ENCODE measurements at regions not wholly inside any gene's neighbourhood (a gene's known extent, or its start where the extent isn't known, plus 50 kb on each side); places are given as distances from the start of the nearest gene placed in this dataset.
A peak's percentile ranks its signal among the peaks of the same experiment; 100 is the strongest.

DNA sequence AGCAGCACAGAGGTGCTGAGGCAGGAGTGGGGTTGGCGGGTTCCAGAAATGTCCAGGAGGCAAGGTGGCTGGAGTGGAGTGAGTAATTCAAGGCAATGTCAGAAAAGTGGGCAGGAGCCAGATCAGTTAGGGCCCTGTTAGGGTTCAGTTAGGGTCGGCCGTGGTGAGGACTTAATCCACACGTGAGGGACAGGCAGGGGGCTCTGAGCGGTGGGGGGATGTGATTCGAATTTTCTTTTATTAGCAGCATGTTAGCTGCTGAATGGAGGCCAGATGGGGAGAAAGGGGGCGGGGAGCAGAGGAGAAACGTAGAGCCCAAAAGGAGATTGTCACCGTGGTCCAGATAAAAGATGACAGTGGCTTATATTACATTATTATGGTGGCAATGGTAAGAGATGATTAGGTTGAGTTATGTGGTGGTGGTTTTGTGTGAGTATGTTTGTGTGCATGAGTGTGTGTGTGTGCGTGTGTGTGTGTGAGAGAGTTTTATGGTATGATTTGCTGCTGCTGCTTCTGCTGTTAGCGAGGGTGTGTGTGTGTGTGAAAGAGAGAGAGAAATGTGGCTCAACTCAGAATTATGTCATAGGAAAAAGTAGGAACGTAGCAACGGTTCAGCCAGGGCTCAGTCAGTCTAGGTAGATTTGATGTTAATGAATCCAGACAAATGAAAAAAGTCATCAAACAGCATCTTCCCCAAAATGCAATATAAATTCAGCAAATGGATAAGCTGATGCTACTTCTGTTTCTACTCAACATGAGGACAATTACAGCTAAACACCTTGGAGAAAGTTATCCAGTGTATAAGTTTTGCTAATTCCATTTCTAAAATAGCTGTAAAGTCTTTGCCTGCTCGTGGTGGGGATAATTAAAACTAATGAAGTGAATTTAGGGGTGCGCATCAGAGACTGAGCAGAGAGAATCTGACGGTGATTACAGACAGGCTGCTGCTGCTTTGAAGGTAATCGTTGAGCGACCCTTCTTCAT is 390.6 kb downstream of the HAPSTR1 start:
- no peak for DNase-seq

DNA sequence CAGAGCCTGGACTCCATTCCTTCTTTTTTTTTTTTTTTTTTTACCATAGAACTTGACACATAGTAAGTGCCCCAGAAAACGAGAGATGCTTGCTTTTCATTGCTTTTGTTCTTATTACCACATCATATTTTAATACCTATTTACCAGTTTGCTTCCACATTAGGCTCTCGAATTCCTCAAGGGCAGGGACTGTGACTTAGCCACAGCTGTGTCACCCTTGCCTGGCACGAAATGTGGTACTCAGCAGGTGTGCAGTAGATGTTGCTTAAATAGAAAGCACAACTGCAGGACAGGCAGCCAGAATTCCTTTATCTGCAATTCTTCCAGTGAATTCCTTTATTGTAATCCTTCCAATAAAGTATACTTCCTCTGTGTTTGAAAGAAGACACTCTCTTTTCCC is 393.0 kb downstream of the HAPSTR1 start:
- DNase-seq = no peak

DNA sequence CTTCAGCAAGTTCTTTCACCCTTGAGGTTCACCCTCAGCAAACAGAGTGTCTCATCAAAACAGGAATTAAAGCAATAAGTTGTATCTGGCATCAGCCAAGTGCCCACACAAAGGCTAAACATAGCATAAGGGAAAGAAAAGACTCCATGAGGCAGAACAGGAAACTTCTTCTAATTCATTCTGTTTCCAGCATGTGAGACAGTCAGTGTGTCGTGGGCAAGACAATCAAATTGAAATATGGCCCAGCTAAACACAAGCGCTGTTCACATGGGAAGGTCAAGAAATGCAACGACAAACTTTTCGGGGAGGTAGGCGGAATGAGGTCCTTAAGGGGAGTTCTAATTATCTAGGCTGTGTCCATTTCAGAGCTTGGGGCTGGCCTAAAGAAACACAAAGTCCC is 393.4 kb downstream of the HAPSTR1 start:
- no peak for DNase-seq

DNA sequence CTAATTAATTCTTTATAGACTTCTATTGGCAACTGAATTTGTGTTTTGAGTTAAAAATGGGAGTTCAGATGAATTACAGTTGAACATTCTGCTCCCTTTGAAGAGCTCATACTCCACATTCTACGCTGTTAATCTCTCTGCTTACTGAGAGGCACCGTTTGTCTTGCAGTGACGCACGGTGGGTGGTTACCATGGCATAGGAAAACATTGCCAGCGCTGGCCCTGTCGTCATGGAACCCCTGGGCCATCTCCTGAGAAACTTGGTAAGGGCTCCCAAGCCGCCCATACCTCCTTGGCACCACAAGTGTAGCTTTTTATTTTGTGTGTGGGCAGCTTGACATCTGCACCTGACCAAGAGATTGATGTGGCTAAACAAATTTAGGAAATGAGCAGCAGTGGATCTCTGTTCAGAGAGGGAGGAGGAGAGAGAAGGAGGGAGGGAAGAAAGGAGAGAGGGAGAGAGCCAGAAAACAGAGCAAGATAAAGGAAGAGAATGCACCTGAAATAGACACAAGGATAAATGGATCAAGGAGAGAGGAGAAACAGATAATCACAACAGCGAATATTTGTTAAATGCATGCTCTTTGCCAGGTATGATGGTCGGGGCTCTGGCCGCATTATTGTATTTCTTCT is 398.5 kb downstream of the HAPSTR1 start:
- no peak for DNase-seq

DNA sequence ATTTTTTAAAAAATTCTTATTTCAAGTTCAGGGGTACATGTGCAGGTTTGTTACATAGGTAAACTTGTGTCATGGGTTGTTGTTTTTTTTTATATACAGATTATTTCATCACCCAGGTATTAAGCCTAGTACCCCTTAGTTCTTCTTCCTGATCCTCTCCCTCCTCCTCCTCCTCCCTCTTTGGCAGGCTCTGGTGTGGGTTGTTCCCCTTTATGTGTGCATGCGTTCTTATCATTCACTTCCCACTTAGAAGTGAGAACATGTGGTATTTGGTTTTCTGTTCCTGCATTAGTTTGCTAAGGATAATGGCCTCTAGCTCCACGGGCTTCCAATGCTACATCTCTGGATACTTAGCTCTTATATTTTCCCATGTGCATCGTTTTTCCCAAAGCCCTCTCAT is 404.4 kb downstream of the HAPSTR1 start:
- DNase-seq = peak; percentile 3

DNA sequence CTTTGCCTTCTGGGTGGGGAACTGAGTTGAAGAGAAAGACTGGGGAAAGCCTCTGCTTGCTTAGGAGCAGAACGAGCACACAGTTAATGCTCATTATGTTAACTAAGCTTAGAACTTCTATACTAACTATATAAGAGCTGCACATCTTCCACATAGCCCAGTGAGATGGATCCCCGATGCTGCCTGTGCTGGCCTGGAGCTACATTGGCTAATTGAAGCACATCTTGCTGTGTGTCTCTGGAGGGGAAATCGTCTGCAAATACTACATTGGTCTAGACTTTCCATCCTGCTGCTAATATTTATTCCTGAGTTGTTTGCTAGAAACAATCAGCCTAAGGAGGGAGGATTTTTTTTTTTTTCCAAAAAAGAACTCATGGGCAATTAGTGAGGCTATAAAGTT is 406.3 kb downstream of the HAPSTR1 start:
- DNase-seq = no peak

DNA sequence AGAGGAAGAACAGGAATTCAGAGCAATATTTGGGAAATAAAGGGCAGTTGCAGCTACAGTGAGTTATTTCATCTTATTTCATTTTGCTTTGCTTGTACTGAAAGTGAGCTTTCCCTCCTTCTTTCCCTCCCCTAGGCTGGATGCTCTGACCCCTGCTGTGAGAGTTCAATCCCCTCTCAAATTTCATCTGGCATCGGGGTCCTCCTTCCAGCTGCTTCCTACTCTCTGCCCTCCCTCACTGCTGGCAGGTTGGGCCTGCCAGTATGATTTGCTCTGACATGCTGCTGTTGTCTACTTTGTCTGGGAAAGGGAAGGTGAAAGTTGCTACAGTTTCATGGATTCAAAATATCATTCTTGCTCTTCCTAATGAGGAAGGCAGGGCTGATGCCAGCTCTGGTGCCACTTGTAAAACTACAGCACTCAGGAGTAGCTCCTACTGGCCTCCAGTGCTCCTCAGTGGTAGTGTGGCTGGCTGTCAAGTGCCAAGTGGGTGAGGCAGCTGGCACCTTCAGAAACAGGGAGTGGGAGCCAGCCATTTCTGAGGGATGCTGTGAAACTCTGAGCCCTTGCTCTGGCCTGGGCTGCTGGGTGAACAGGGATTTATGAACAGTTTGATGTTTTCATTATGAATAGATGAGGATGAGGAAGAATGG is 408.6 kb downstream of the HAPSTR1 start:
- no peak for DNase-seq

DNA sequence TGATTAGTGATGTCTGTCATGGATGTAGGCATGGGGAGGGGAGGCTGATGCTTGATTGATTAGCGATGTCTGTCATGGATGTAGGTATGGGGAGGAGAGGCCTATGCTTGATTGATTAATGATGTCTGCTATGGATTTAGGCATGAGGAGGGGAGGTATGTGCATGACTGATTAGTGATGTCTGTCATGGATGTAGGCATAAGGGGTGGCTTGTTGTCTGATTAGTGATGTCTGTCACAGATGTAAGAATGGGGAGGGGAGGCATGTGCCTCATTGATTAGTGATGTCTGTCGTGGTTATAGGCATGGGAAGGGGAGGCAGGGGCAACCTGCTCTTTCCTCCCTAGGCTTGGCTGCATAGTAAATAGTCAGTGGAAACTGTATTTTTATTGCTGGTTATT is 409.4 kb downstream of the HAPSTR1 start:
- DNase-seq = no peak

DNA sequence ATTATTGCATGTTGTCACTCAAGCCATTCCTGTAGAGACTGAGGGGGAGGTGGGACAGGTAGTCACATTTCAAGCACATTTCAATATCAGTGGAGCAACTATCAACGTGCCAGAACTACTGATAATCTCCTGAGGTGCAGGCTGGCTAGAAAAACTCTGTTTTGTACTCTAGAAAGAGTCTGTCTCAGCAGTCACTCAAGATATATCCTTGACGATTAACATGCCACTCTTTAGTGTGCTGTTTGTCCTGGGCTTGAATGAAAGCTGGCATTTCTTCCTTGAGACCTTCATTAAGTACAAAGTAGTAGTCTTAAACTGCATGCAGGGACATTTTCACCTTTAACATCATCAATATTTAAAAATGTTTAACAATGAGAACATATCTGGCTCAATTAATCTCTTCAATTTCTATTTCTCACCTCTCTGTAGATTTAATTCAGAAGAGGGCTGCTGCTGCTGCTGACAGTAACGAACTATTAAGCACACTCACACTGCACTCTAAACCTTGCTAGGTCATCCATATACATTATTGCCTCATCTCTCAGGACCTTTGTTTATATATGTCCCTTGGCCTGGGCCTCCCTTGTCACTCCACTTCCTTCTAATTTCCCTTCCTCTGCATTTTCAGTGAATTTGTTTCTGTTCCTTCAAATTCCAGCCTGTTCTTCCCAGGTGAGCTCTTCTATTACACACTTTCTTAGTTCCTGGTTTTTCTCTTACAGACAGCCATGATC is 412.0 kb downstream of the HAPSTR1 start:
- no peak for DNase-seq

DNA sequence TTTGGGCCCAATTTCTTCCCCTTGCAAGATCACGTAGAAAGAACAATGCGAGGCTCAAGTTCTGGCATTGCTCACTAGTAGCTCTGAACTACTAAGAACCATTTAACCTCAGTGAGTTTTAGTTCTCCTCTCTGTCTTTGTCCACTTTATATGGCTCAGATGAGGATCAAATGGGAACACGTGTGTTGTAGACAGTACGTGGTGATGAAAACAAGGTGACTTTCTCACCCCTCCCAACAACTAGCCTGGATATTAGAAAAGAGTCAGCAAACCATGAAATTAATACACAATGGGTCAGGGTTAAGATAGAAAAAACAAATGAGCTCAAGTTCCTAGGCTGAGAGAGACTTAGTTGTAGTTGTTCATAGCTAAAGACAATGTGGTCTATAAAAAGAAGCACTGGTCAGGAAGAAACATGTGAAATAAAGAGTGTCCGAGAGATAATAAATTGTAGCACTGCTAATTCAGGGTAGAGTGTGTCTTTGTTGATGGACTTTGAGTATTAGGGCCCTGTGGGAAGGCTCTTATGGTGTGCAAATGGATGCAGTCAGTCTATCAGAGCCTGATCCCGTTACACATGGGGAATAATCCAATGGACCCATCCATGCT is 417.0 kb downstream of the HAPSTR1 start:
- DNase-seq = no peak

DNA sequence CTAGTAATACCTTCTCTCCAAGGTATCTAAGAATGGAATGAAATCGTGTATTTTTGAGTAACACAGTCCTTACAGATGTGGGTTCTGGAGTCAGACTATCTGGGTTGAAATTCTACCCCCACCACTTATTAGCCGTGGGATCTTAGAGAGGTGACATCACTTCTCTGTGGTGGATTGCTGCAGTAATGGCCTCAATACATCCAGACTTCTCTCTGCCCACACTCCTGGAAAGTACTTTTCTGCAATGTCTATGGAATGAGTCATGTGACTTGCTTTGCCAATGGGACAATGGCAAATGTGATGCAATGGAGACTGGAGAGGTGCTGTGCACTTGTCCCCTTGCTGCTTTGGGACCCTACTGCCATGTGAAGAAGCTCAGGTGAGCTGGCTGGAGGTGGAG is 418.2 kb downstream of the HAPSTR1 start:
- DNase-seq = no peak

DNA sequence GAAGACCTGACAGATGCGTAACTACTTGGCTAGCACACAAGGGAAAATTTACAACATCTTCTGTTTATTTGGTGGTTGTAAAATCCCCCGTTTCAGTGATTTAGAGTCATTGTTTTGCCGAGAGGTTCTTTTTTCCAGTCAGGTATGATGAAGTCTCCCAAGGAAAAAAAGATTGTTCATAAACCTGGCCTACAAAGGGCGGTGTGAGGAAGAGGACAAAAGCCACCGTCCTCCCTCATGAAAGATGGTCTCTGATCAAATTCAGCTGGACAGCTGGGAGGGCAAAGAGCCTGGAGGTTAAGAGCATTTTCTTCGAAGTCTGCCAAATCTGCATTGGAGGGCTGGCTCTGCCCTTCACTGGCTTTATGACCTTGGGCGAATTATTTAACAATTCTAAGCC is 419.9 kb downstream of the HAPSTR1 start:
- no peak for DNase-seq

DNA sequence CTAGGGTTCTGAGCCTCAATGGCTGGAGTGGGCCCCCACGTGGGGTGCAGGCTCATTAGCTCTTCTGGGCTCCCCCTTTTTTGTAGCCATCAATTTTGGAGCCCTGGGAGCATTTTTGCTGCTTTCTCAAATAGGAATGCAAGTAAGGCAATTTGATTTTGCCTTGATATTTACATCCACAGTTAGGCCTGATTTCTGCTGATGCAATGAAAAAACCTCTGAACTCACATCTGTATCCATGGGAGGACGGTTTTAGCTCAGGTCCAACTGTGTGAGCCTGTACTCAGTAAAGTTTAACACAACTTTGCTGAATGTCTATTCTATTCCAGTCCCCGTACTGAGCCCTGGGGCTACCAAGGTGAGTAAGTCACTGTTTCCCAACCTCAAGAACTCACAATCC is 425.0 kb downstream of the HAPSTR1 start:
- DNase-seq = no peak

DNA sequence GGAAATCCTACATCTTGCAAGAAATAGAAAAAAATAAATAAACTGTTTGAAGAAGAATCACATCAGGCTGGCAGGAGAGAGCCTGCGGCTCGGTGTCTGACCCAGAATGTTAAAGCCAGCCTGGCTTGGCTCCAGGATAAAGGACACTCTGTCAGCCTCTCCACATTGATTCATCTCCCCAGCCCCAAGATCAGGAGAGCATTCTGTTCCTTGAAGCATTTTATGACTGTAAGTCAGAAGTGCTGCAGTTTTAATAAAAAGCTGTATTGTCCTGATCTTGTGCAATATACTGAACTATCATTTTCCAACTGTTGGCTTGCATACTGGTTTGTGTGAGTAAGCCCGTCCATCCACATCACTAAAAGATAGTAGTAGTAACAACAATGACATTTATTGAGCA is 426.6 kb downstream of the HAPSTR1 start:
- DNase-seq = no peak

DNA sequence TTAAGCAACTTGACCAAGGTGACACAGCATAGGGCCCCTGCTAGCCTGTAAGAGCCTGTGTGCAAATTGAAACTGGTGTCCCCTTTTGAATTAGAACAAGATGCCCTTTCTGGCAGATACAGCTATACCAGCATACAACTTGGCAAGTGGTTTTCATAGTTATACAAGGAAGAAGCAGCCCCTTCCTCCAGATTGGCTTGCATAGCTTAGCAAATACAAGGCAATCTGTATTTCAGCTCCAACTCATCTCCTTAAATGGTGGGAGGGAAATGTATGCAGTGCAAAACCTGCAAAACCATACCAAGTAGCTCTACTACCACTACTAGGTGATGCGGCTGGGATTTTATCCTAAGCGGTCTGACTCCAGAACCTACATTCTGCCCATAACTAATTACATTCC is 427.1 kb downstream of the HAPSTR1 start:
- DNase-seq = no peak

DNA sequence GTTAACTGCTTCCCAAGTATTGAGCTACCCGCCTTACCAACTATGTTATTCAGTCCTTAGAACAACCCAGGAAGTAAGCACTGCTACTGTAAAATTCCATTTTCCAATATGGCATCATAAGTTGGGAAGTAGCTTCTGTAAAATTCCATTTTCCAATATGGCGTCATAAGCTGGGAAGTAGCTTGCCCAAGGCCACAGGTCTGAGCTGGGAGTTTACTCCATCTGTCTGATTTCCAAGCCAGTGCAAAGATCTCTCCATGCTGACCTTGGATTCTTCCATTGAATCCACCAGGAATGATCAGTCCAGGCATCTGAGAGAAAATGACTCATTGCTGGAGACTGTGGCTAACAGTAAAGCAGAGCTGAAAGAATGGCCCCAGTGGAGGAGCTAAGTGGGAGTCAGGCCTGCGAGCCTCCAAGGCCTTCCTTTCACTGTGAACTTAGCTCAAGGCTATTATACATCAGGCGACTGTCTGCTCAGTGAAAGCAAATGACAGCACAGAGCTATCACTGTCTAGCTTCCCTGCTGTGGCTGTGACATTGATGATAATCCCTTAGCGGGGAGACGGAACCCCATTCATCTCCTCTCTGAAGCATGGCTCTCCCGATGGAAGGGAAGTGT is 430.4 kb downstream of the HAPSTR1 start:
- no peak for DNase-seq

DNA sequence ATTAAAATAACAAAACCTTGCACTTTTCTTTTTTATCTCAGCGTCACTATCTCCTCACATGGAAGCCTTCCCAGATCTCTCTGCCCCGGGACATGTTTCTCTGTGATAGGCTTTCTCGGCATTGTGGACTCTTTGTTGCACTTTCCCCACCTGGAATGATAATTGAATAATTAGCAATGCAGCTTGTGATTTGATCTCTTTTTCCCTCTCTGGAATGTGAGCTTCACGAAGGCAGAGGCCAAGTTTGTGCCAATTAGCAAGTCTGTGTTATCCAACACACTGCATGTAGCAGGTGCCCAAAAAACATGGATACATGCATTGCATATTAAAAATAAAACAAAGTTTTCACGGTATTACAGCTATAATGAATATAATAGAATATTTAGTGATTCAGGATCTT is 431.2 kb downstream of the HAPSTR1 start:
- DNase-seq = no peak

DNA sequence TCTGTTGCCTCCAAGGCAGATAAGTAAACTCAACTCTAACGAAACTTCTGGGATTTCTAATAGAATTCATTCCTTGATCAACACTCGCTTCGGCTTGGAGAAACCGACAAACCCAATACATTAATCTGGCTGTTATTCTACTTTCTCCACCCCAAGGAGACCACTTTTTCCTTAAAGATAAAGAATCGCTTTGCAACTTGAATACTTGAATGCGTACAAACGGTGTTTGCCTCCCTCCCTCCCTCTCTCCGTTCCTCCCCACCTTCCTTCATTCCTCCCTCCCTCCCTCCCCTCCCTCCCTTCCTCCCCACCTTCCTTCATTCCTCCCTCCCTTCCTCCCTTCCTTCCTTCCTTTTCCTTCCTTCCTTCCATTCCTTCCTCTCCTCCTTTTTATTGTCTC is 432.6 kb downstream of the HAPSTR1 start:
- no peak for DNase-seq

DNA sequence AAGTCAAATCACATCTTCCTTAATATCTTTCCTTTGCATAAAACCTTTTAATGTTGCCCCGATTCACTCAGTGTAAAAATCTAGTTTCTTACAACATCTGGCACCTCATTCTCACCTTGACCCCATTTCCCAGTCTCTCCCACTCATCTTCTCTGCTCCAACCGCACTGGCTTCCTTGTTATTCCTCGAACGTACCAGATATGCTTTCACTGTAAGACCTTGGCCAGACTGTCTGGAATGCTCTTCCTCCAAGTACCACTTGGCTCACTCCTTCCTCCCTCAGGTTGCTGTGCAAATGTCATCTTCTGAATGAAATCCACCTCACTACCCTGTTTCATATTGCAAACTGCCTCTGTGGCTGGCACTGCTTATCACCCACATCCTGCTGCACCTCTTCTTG is 433.6 kb downstream of the HAPSTR1 start:
- no peak for DNase-seq

DNA sequence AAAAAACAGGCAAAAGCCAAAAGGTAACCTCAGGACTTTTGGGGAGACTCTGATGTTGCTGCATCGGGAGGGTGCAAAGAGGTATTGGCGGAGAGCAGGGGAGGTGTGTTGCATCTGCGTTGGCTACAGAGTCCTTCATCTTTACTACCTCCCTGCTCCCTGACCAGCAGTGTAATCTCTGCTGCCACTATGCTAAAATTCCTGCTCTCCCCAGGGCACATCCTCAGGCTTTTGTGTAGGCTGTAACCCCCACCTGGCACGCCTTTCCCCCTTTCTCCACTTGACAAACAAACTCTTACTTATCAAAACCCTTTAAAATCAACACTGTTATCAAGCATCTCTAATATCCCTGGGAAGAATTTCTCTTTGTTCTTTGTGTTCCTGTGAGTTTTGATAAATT is 435.3 kb downstream of the HAPSTR1 start:
- no peak for DNase-seq

DNA sequence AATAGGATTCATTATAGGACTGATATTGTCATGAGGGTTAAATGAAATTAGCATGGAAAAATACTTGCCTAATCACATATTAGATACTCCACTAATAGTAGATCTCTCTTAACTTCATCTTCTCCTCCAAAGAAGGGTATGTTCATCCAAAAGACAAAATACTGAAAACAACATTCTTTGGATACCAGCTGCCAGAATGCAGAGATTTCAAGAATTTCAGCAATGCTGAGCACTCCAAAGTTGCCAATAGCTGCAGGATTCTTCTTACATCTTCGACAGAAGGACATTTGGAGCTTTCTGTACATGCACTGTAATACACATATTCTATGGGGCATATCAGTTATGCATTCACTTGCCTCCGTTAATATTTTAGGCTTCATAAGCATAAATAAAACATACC is 436.5 kb downstream of the HAPSTR1 start:
- DNase-seq = no peak

DNA sequence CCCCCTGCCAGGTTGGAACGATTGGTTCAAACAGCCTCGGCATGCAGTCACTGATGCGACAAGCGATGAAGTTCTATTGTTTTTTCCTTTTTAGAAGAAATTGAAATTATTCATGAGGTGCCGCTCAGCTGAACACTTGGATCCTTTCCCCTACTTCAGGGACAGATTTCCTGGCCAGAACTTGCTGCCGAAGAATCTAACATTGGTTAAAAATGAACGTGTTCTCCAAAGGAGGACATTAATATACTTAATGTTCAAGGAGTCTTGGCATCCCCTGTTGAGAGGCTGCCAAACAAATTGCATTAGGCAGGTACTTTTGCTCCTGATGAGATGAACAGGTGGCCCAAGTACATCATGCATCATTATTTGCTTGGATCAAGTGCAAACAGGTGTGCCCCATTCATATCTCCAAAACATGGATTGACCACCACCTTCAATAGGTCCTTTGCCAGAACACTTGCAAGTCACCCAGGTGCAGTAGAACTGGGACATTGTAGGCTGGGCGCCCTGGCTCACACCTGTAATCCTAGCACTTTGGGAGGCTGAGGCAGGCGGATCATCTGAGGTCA is 437.2 kb downstream of the HAPSTR1 start:
- no peak for DNase-seq
